GM18498 (cell line): ENCODE measurements at regions not wholly inside any gene's neighbourhood (a gene's known extent, or its start where the extent isn't known, plus 50 kb on each side); places are given as distances from the start of the nearest gene placed in this dataset.
"Not testable (repeated sequence)": the region's sequence is repeated elsewhere in the genome, so short reads cannot be mapped to it uniquely, and the experiment has no call there.

Source experiments
- ATAC-seq: cut with Tn5 transposase; IDR thresholded peaks from one replicate; pipeline ENCODE4 v1.9.1; 2021; ENCODE audit warnings: mild to moderate bottlenecking, moderate library complexity; ENCODE audit not compliant: unreplicated experiment

- no peak for ATAC-seq
Observed at GRCh38 chr1:182003953-182004586, 57.4 kb downstream of the ZNF648 start.

GRCh38 chr1:182003025-182003725, 58.3 kb downstream of the ZNF648 start:
- no peak for ATAC-seq

GRCh38 chr1:182002570-182002969, 58.9 kb downstream of the ZNF648 start:
- no peak for ATAC-seq

GRCh38 chr1:181998858-181999257, 62.7 kb downstream of the ZNF648 start:
- ATAC-seq = no peak

GRCh38 chr1:181992072-181992471, 69.4 kb downstream of the ZNF648 start:
- ATAC-seq = no peak

GRCh38 chr1:181990728-181991127, 70.8 kb downstream of the ZNF648 start:
- no peak for ATAC-seq

- ATAC-seq = no peak
Observed at GRCh38 chr1:181989261-181989920, 72.1 kb downstream of the ZNF648 start.

- no peak for ATAC-seq
Observed at GRCh38 chr1:181987996-181988395, 73.5 kb downstream of the ZNF648 start.

GRCh38 chr1:181987334-181987895, 74.1 kb downstream of the ZNF648 start:
- ATAC-seq = no peak

- no peak for ATAC-seq
Observed at GRCh38 chr1:181986907-181987305, 74.6 kb downstream of the ZNF648 start.

GRCh38 chr1:181985936-181986906, 75.3 kb downstream of the ZNF648 start:
- no peak for ATAC-seq

GRCh38 chr1:181985281-181985680, 76.2 kb downstream of the ZNF648 start:
- no peak for ATAC-seq

GRCh38 chr1:181984006-181984405, 77.5 kb downstream of the ZNF648 start:
- ATAC-seq = no peak

- no peak for ATAC-seq
Observed at GRCh38 chr1:181981821-181982220, 79.7 kb downstream of the ZNF648 start.

GRCh38 chr1:181972256-181972655, 89.3 kb downstream of the ZNF648 start:
- ATAC-seq = no peak

GRCh38 chr1:181971424-181971823, 90.1 kb downstream of the ZNF648 start:
- ATAC-seq = no peak

- no peak for ATAC-seq
Observed at GRCh38 chr1:181969902-181970301, 91.6 kb downstream of the ZNF648 start.

GRCh38 chr1:181954696-181955095, 106.8 kb downstream of the ZNF648 start:
- not testable (repeated sequence) for ATAC-seq

- not testable (repeated sequence) for ATAC-seq
Observed at GRCh38 chr1:181954178-181954577, 107.3 kb downstream of the ZNF648 start.

- ATAC-seq = no peak
Observed at GRCh38 chr1:181953596-181953995, 107.9 kb downstream of the ZNF648 start.

- ATAC-seq = no peak
Observed at GRCh38 chr1:181951213-181951612, 110.3 kb downstream of the ZNF648 start.
